SK-N-DZ (cell line): ENCODE measurements at regions not wholly inside any gene's neighbourhood (a gene's known extent, or its start where the extent isn't known, plus 50 kb on each side); places are given as distances from the start of the nearest gene placed in this dataset.
"Not testable (repeated sequence)": the region's sequence is repeated elsewhere in the genome, so short reads cannot be mapped to it uniquely, and the experiment has no call there.

ENCODE experiments used
- DNase-seq: peaks from one replicate; pipeline ENCODE4 v3.0.0-alpha.2; 2015; ENCODE audit warnings: low spot score

DNA sequence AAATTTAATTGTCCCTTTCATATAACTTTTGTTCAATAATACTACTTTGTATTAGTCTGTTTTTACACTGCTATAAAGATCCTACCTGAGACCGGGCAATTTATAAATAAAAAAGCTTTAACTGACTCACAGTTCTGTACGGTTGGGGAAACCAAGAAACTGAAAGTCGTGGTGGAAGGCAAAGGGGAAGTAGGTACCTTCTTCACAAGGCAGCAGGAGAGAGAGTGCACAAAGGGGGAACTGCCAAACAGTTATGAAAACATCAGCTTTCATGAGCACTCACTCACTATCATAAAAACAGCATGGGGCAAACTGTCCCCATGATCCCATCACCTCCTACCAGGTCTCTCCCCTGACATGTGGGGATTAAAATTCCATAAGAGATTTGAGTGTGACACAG is 1069.0 kb downstream of the FSCB start:
- no peak for DNase-seq

DNA sequence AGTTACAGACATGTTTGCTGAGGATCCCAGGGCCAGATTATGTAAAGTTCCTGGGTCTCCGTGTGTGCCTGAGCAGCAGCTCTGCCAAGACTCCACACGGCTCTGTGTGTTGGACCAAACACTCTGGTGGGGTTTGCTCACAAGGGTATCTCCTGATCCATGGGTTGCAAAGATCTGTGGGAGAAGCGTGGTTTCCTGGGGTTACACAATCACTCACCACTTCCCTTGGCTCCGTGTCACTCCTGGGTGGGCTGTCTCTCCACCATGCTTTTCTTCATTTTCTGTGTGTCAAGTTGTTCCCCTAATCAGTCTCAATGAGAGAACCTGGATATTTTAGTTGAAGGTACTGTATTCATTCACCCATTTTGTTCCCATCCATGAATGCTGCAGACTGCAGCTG is 1088.8 kb downstream of the FSCB start:
- no peak for DNase-seq

DNA sequence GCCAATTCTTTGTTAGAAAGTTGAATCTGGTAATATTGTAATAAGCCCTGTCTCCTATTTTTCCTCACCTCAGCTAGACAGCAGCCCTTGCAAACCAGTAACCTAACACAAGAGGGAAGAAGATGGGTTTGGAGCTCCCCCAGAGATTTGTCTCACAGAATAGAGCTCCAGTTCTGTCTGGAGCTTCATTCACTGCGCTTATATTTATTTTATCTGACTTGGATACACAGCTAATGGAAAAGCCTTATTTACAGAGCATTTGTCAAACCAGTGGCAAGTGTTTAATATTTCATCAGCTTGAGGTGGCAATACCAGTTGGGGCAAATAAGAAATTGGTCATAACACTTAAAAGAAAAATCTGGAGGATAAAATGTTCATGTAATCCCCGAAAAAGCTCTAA is 1094.0 kb downstream of the FSCB start:
- no peak for DNase-seq

DNA sequence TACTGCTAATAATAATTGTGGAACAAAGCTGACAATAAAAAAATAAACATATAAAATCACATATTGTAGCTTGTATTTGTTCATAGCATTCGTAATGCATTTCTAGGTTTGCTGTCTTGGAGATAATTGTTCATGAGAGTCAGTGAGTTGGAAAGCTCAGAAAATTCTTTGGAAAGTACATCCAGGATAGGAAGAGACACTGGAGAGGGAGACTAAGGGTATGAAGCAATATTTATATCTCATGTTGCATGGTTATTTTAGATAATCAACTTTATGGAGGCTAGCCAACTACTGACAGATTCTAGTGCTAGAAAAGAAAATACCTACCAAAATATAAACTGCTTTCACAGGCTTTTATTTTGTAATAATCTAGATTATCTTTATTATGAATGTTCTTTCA is 1095.2 kb downstream of the FSCB start:
- no peak for DNase-seq

DNA sequence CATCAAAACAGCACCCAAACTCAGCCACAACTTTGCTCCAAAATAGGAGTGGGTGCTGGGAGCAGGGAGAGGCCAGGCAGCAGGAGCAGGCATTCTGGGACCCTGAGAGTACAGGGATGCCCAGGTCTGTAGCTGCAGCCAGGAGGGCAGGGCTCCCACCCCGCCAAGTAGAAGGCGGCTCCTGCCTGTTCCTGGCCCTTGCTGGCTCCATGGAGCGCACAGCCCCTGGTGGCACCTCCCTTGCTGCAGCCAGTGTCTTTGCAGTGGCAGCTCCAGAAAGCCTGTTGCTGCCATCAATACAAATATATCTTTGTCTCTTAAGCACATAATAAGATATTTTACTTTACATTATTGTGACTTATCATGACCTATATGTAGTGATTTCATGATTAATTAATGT is 1096.5 kb downstream of the FSCB start:
- no peak for DNase-seq

DNA sequence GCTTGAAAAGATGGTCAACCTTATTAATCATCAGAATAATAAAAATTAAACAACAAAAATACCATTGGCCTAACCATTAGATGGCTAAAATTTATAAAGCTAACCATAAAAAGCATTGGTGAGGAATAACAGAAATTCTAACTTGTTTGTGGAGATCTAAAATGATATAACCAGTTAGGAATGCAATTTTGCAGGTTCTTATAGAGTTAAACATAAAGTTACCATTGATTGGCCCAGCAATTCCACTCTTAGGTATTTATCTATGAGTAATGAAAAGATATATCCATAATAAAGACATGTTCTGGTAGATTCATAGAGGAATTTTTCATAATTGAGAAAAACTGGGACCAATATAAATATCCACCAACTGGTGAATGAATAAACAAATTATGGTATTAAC is 1098.6 kb downstream of the FSCB start:
- DNase-seq, result no peak

DNA sequence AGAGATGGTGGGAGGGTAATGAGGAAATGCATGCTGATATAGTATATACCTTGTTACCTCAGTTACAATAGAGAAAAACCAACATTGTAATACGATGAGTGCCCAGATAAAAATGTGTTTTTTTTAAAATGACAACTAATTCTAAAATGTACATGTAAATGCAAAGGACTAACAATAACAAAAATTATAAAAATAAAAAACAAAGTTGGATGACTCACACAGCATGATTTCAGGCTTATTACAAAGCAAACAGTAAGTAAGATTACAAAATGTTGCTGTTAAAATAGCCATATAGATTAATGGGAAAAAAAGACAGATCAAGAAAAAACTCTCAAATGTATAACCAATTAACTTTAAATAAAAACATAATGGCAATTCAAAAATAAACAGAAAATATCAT is 1099.4 kb downstream of the FSCB start:
- DNase-seq, result no peak

DNA sequence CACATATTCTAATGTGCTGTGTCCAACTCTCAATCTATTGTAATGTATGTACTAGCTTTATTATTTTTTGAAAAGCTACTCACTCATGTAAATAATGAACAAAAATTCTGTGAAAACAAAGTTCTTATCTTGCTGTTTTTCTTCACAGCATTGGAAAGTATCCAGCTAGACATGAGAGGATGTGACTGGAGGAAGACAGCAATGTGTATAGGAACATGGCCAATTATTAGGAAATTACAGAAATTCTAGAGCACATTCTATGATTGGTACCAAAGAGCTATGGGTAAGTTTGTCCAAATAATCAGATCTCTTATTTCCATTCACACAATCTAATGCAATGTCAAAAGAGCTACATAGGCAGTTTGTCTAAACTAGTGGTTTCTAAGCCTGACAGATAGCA is 1100.2 kb downstream of the FSCB start:
- no peak for DNase-seq

DNA sequence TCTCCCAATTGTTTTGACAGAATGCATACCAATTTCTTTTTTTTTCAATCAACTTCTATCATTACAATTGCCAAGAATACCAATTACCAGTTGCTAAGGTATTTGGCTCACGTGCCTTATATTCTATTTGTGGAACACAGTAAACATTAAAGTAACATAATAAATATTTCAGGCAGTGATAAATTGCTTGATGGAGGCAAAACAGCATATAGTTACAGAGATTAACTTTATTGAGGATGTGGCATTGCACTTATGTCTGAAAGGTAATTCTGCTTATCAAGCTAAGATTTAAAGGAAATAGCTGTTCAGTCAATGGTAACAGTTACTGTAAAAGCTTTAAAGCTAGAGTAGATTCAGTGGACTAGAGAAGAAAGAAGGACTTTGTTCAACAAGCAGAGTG is 1107.8 kb downstream of the FSCB start:
- no peak for DNase-seq

DNA sequence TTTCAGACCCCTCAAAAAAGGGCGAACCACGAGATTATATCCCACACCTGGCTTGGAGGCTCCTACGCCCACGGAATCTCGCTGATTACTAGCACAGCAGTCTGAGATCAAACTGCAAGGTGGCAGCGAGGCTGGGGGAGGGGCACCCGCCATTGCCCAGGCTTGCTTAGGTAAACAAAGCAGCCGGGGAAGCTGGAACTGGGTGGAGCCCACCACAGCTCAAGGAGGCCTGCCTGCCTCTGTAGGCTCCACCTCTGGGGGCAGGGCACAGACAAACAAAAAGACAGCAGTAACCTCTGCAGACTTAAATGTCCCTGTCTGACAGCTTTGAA is 1136.6 kb downstream of the FSCB start:
- not testable (repeated sequence) for DNase-seq

DNA sequence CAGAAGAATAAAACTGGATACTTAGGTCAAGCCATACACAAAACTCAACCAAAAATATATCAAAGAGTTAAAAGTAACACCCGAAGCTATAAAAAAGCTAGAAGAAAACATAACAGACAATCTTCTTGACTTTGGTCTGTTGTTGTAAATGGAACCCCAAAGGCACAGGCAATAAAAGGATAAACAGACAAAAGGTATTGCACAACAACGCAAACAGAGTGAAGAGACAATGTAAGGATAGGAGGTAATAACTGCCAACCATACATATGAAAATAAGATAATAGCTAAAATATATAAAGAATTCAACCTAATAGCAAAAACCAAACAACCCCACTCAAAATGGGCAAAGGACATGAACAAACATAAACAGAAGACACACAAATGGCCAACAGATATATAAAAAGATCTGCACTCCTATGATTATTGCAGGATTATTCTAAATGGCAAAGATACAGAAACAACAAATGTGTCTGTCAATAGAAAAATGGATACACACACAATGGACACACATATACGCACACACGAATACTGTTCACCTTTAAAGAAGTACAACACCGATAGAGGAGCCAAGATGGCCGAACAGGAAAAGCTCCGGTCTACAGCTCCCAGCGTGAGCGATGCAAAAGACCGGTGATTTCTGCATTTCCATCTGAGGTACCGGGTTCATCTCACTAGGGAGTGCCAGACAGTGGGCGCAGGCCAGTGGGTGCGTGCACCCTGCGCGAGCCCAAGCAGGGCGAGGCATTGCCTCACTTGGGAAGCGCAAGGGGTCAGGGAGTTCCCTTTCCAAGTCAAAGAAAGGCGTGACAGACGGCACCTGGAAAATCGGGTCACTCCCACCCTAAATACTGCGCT is 1137.1 kb downstream of the FSCB start:
- DNase-seq, result peak; percentile 1

DNA sequence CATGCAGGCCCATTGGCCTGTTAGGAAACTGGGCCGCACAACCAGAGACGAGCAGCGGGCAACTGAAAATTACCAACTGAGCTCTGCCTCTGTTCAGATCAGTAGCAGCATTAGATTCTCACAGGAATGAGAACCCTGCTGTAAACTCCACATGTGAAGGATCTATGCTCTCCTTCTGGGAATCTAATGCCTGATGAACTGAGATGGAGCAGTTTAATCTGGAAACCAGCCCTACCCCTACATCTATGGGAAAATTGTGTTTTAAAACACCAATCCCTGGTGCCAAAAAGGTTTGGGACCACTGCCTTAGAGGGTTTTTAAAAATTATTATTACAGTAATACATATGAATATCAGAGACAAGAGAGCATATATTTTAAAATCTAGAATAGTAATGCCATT is 1144.5 kb downstream of the FSCB start:
- DNase-seq, result no peak

DNA sequence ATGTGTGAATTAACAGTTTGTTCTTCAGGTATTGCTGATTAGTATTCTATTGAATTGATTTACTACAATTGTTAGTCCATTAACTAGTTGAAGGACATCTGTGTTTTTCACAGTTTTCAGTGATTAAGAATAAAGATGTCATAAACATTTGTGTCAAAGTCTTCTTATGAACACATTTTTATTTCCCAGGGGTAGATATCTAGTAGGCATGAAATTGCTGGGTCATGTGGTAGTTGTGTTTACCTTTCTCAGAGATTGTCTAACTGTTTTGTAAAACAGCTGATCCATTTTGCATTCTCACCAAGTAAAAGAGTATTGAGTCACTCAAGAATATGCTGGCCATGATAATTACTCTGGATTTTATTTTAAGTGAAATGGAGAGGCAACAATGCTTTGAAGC is 1145.3 kb downstream of the FSCB start:
- no peak for DNase-seq

DNA sequence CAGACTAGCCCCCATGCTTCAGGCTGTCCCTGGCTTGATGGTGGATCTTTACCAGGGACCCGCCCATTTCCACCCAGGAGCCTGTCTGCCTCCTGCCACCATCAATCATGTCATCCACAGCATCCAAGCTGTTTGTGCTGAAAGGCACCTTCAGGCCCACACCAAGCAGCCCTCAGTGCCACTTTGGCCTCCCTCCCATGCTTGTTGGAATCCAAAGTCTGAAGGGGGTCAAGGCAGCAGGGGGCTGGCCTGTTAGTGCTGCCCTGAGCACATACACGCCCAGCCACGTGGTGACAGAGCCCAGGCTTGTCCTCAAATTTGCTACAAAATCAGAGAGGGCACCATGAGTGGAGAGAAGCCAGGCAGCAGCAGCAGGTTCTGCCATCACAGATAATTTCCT is 1146.8 kb downstream of the FSCB start:
- no peak for DNase-seq

DNA sequence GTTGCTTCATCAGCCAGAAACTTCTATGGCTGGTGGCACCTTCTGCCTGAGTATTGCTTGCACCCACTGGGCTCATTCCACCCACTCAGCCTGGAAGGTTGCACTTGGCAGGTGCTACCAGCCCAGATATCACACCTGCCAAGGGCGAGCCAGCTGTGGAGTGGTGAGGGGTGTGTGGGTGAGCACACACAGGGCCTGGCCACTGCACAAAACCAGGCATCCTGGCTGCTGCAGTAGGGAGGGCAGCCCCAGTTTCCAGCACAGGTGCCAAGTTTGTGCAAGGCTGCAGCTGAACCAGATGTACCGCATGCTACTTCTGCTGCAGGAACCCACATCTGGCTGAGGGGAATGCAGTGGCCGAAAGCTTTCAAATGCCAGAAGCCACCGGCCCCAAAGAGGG is 1147.8 kb downstream of the FSCB start:
- DNase-seq, result no peak

DNA sequence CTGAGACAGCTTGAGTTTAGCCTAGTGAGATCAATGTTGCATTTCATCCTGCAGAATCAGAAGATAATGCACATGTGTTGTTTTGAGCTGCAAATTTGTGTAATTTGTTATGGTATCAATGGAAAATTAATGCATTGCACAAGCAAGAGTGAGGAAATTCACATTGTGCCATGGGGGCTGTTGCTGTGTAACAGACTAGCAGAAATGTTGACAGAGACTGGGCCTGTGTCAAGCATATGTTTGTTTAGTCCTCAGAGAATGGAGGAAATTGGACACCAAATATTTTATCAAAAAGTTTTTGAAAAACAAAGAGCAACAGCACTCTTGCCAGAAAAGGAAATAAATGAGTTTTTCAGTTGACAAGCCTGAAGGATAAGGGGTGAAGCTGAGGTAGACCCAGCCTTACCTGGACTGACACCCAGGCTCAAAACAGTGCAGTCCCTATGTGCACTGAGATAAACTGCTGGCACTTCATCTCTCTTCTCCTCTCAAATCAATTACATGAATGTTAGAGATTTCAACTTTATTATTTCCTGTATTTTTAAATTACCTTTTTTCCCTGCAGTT is 1150.0 kb downstream of the FSCB start:
- no peak for DNase-seq

DNA sequence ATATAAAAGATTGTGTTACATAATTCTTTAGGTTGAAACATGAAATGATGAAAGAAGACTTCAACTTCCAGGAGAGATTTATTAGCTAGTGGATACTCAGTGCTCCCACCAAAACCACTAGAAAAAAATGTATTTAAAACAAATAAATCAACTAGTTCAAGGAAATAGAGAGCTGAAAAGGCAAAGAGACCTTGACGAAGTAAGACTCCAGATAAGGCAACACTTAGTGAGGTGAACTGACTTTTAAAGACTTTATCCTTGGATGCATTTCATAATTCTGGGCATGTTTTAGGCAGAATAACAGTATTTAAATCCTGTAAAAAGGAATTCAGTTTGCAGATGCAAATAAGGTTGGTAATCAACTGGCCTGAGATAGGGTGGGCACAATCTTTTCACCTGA is 1150.7 kb downstream of the FSCB start:
- DNase-seq, result no peak

DNA sequence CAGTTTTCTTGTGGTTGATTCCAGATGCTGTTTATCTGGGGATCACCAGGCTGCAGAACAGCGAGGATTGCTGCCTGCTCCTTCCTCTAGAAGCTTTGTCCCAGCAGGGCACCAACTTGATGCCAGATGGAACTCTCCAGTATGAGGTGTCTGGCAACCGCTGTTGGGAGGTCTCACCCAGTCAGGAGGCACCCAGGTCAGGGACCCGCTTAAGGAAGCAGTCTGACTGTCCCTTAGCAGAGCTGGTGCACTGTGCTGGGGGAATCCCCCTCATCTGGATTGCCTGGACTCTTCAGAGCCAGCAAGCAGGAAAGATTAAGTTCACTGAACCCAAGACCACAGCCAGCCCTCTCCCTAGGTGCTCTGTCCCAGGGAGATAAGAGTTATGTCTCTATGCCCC is 1165.2 kb downstream of the FSCB start:
- no peak for DNase-seq

DNA sequence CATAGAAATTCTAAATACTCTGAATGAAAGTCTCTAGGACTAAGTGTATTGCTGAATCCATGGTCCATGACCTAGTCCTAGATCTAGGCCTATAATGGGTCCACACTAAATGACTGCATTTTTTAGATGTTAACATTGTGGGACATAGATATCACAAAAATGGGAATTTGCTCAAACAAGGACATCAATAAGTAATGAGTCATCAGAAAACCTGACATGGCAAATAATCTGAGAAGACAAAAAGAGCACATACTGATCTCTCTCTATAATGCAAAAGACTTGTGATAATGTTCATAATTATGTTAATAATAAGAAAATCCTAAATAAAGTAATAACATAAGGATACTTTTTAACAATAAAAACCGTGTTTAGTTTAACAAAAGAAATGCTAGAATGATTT is 1168.4 kb downstream of the FSCB start:
- DNase-seq, result no peak

DNA sequence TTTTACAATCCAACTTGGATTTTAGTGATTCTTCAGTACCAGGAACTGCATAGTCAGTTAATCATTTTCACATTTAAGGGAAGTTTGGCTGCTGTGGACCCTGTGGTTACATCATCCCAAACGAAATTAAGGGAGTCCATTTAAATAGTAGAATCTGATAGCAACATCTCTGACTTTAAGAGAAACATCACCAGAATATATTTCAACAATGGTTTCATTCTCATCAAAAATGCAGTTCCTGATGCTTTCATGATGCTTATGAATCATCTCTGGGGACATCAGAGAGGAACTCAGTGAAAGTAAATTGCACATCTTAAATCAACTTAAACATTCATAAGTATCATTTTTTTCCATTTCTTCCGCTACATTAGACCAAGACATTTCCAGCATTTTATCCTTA is 1170.7 kb downstream of the FSCB start:
- no peak for DNase-seq

DNA sequence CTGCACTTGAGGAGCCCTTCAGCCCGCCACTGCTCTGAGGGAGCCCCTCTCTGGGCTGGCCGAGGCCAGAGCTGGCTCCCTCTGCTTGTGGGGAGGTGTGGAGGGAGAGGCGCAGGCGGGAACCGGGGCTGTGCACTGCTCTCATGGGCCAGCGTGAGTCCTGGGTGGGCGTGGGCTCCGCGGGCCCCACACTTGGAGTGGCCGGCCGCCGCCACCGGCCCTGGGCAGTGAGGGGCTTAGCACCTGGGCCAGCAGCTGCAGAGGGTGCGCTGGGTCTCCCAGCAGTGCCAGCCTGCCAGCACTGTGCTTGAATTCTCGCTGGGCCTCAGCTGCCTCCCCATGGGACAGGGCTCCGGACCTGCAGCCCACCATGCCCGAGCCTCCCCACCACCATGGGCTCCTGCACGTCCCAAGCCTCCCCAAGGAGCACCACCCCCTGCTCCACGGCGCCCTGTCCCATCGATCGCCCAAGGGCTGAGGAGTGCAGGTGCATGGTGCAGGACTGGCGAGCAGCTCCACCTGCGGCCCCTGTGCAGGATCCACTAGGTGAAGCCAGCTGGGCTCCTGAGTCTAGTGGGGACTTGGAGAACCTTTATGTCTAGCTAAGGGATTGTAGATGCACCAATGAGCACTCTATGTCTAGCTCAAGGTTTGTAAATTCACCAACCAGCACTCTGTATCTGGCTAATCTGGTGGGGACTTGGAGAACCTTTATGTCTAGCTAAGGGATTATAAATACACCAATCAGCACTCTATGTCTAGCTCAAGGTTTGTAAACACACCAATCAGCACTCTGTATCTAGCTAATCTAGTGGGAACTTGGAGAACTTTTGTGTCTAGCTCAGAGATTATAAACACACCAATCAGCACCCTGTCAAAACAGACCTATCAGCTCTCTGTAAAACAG is 1180.3 kb downstream of the FSCB start:
- not testable (repeated sequence) for DNase-seq

DNA sequence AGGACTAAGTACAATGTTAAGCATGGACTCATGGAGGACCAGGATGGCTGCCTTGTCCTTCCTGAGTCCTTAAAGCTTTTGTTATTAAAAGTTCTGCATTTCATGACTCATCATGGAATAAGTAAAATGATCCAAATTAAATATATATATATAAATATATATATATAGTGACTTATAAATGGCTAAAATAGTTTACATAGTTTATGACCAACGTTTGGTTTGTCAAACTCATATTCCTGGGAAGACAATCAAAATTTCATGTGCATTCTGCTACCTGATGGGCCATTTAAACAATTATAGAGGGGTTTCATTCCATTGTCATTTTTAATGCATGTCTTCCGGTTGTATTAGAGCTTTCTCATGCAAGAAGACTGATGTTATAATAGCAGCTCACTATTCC is 1190.7 kb downstream of the FSCB start:
- DNase-seq, result no peak

DNA sequence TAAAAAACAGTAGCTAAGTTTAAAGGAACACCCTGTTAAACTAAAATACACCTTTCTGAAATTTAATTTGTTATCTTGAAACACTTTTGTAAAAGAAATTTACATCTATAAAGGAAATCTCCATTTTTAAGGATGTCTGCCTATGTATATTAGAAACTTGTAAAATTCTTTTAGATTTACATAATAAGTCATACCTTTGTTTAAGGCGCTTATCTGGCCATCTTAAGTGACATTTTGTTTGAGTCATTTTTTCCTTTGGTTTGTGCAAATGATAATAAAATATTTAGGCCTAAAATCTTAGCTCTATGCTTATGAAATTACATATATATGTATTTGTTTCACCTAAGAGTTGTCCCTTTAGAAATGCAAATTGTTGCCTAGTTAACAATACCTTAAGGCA is 1193.4 kb downstream of the FSCB start:
- DNase-seq, result no peak
